AG04449 (cell line): ENCODE measurements at regions not wholly inside any gene's neighbourhood (a gene's known extent, or its start where the extent isn't known, plus 50 kb on each side); places are given as distances from the start of the nearest gene placed in this dataset.

Source experiments
- CTCF ChIA-PET: fragments of 350-600 bp; formaldehyde crosslinking; extraction: SDS; loops from one replicate; lab custom pipeline; 2021; ENCODE audit warnings: antibody characterized with exemption; lab: Yijun Ruan, JAX
- POLR2A ChIA-PET: fragments of 400-600, 350-600 bp; formaldehyde crosslinking; extraction: SDS; loops from one replicate; lab custom pipeline; 2020; ENCODE audit warnings: antibody characterized with exemption, inconsistent platforms; lab: Yijun Ruan, JAX
- DNase-seq: peaks from one replicate; pipeline ENCODE4 v3.0.0-alpha.2; 2010; ENCODE audit warnings: low read depth, low spot score
- H3K4me3 ChIP-seq: 2 replicates; pipeline ENCODE4 v1.5.1; 2011; ENCODE audit warnings: low read depth, mild to moderate bottlenecking, control low read depth, low read length
- TF ChIP-seq, protein P1 (sequence below): IDR thresholded peaks from one replicate; pipeline ENCODE4 v1.5.1; 2011; ENCODE audit warnings: mild to moderate bottlenecking, moderate library complexity, low read length, control low read depth, inconsistent platforms; ENCODE audit not compliant: insufficient read depth; ENCODE audit errors: missing control alignments

DNA sequence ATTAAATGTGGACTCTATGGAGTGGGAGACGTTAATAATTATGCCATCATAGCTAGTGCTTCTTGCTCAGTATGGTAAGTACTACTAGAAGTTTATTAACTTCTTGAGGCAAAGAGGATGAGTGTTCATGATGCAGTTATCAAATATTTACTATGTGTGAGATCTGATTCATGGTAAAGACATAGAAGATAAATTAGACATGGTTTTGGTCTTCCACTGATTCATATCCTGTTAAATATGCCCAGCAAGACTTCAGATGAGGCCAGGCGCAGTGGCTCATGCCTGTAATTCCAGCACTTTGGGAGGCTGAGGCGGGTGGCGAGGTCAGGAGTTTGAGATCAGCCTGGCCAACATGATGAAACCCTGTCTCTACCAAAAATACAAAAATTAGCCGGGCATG lies 547.1 kb upstream of the ANKRD30A start:
- TF ChIP-seq, protein P1, sequence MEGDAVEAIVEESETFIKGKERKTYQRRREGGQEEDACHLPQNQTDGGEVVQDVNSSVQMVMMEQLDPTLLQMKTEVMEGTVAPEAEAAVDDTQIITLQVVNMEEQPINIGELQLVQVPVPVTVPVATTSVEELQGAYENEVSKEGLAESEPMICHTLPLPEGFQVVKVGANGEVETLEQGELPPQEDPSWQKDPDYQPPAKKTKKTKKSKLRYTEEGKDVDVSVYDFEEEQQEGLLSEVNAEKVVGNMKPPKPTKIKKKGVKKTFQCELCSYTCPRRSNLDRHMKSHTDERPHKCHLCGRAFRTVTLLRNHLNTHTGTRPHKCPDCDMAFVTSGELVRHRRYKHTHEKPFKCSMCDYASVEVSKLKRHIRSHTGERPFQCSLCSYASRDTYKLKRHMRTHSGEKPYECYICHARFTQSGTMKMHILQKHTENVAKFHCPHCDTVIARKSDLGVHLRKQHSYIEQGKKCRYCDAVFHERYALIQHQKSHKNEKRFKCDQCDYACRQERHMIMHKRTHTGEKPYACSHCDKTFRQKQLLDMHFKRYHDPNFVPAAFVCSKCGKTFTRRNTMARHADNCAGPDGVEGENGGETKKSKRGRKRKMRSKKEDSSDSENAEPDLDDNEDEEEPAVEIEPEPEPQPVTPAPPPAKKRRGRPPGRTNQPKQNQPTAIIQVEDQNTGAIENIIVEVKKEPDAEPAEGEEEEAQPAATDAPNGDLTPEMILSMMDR = no peak
- CTCF ChIA-PET = no interaction called here
- POLR2A ChIA-PET = interaction anchor here (0.8 kb wide), 1 partner anchor 407 kb away, joined by 3 read pairs; no protein-coding TSS in a partner anchor
- peak; percentile 53 for DNase-seq
- H3K4me3 ChIP-seq = no peak overlapping the region

DNA sequence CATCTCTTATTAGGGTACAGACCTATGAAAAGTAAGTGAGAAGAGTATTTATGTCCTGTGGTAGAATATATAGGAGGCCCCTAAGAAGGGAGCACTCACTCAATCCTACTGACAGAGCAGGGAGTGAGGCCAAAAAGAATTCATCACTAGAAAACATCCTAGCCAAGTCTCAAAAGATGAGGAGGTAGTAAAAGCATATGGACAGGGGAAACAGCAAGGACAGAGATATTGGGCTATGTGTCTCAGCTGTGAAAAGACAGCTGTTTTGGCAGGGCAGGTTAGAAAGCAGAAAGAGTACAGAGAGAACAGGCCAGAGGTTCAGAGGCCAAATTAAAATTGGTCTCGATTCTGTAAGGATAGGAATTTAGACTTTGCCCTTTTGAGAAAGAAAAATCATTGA lies 548.3 kb upstream of the ANKRD30A start:
- POLR2A ChIA-PET = no interaction called here
- DNase-seq = no peak
- CTCF ChIA-PET = no interaction called here
- H3K4me3 ChIP-seq = no peak overlapping the region
- TF ChIP-seq, protein P1 = no peak

DNA sequence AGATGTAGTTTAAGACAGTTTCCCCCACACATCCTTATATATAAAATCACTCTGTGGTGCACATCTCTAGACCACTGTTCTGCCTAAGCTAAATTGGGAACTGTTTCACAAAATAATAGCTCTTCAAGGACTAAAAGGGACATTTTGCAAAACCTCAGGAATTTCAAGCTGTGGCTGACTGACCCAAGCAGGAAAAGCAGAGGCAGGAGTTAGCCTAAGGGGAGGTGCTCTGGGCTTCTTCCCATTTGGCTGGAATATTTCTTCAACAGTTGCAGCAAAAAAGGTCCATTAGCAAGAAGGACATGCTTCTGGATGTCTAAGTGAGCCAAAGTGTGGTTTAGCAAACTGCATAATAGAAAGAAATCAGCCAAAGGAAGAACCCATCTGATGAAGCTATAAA lies 551.2 kb upstream of the ANKRD30A start:
- CTCF ChIA-PET = interaction anchor here (1.3 kb wide), 1 partner anchor 938 kb away, joined by 4 read pairs; no protein-coding TSS in a partner anchor
- TF ChIP-seq, protein P1 = no peak
- peak; percentile 19 for DNase-seq
- POLR2A ChIA-PET = no interaction called here
- H3K4me3 ChIP-seq = no peak overlapping the region

DNA sequence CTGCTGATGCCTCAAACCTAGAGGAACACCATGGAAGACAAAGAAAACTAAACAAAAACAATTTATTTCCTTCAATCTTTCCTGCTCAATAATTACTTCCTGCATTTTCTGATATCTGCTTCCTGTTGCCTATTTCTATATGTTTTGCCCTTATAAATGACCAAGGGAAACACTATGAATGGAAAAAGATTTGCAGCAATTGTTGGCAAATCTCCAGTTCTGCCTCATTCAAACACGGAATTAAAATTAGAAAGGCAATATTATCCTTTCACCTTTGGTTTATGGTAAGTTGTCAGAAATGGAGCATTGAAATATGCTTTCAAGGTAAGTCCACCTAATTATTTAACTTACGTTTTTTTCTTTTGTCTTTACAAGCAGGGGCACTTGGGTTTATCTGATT lies 552.2 kb upstream of the ANKRD30A start:
- no peak for DNase-seq
- ChIA-PET POLR2A (no interaction called here), CTCF (no interaction called here)
- TF ChIP-seq, protein P1 = no peak
- no peak overlapping the region for H3K4me3 ChIP-seq

- DNase-seq = no peak
- TF ChIP-seq, protein P1 = no peak
- no peak overlapping the region for H3K4me3 ChIP-seq
- ChIA-PET POLR2A (no interaction called here), CTCF (no interaction called here)
Measured at GRCh38 chr10:36564433-36564832, 561.0 kb upstream of the ANKRD30A start.

- TF ChIP-seq, protein P1 = no peak
- no peak overlapping the region for H3K4me3 ChIP-seq
- POLR2A ChIA-PET = no interaction called here
- DNase-seq = peak; percentile 23
- CTCF ChIA-PET = no interaction called here
Measured at GRCh38 chr10:36559412-36560400, 565.7 kb upstream of the ANKRD30A start.
